IMR-90 (cell line): ENCODE measurements at regions not wholly inside any gene's neighbourhood (a gene's known extent, or its start where the extent isn't known, plus 50 kb on each side); places are given as distances from the start of the nearest gene placed in this dataset.
"Not testable (repeated sequence)": the region's sequence is repeated elsewhere in the genome, so short reads cannot be mapped to it uniquely, and the experiment has no call there.

Experiments used
- ATAC-seq: fragments of 200-7000 bp; cut with Tn5 transposase; 2 replicates; pipeline ENCODE4 v1.9.1; 2020; ENCODE audit warnings: low read depth, mild to moderate bottlenecking, moderate library complexity
- BruUV-seq: library from RNA; stranded (reverse); fragments of 400-500 nt; replicated peaks from 2 replicates; lab custom pipeline; 2021; lab: Mats Ljungman, UMichigan
- CTCF ChIA-PET: fragments of 300-600 bp; formaldehyde crosslinking; extraction: SDS; loops from one replicate; lab custom pipeline; 2021; ENCODE audit warnings: antibody characterized with exemption; lab: Yijun Ruan, JAX
- POLR2A ChIA-PET: fragments of 300-600 bp; sonication (Branson Sonifier 250); formaldehyde crosslinking; loops from one replicate; lab custom pipeline; 2022; ENCODE audit warnings: antibody characterized with exemption; ENCODE audit not compliant: unreplicated experiment; lab: Charles Lee
- DNase-seq: peaks from one replicate; pipeline ENCODE4 v3.0.0; 2013
- H2AFZ ChIP-seq: replicated peaks from 2 replicates; pipeline ENCODE3; 2013; ENCODE audit warnings: low read length, mild to moderate bottlenecking; ENCODE audit not compliant: poor library complexity
- H2AK5ac ChIP-seq: 2 replicates; pipeline ENCODE4 v1.6.1; 2013; ENCODE audit warnings: low read depth, low read length, inconsistent platforms
- H2AK9ac ChIP-seq: replicated peaks from 2 replicates; pipeline ENCODE3; 2013; ENCODE audit warnings: mild to moderate bottlenecking, low read depth, low read length, moderate library complexity; ENCODE audit not compliant: poor library complexity
- H2BK120ac ChIP-seq: 2 replicates; pipeline ENCODE4 v1.6.1; 2013; ENCODE audit warnings: low read depth, low read length, inconsistent platforms
- H2BK15ac ChIP-seq: 3 replicates; pipeline ENCODE4 v1.6.1; 2013; ENCODE audit warnings: low read depth, low read length, inconsistent platforms
- H2BK20ac ChIP-seq: 2 replicates; pipeline ENCODE4 v1.6.1; 2013; ENCODE audit warnings: low read depth, mild to moderate bottlenecking, inconsistent platforms, low read length, moderate library complexity
- H2BK5ac ChIP-seq: 2 replicates; pipeline ENCODE4 v1.6.1; 2013; ENCODE audit warnings: mild to moderate bottlenecking, low read depth, low read length, inconsistent platforms; ENCODE audit not compliant: poor library complexity, severe bottlenecking
- H3K14ac ChIP-seq: replicated peaks from 2 replicates; pipeline ENCODE4 v1.6.1; 2013; ENCODE audit warnings: low read depth, low read length, inconsistent platforms
- H3K18ac ChIP-seq: 2 replicates; pipeline ENCODE4 v1.6.1; 2013; ENCODE audit warnings: low read depth, low read length, control low read depth
- H3K23ac ChIP-seq: 2 replicates; pipeline ENCODE4 v1.6.1; 2013; ENCODE audit warnings: low read depth, low read length, inconsistent platforms
- H3K27ac ChIP-seq: 2 replicates; pipeline ENCODE4 v1.5.1; 2013; ENCODE audit warnings: mild to moderate bottlenecking, control low read depth, low read length; ENCODE audit not compliant: insufficient read depth
- H3K27me3 ChIP-seq: 2 replicates; pipeline ENCODE4 v1.6.1; 2013; ENCODE audit warnings: low read length; ENCODE audit not compliant: control insufficient read depth, insufficient read depth
- H3K36me3 ChIP-seq: 2 replicates; pipeline ENCODE4 v1.6.1; 2013; ENCODE audit warnings: low read length, mixed read lengths; ENCODE audit not compliant: control insufficient read depth, insufficient read depth
- H3K4ac ChIP-seq: 2 replicates; pipeline ENCODE4 v1.6.1; 2013; ENCODE audit warnings: low read depth, low read length, inconsistent platforms
- H3K4me1 ChIP-seq: 2 replicates; pipeline ENCODE4 v1.6.1; 2013; ENCODE audit warnings: low read length, mixed read lengths; ENCODE audit not compliant: control insufficient read depth, insufficient read depth
- H3K4me2 ChIP-seq: 2 replicates; pipeline ENCODE4 v1.6.1; 2013; ENCODE audit warnings: low read depth, mild to moderate bottlenecking, control low read depth, low read length, moderate library complexity
- H3K4me3 ChIP-seq: 2 replicates; pipeline ENCODE4 v1.5.1; 2013; ENCODE audit warnings: low read depth, mild to moderate bottlenecking, control low read depth, low read length, moderate library complexity; ENCODE audit not compliant: insufficient read depth
- H3K56ac ChIP-seq: 2 replicates; pipeline ENCODE4 v1.6.1; 2013; ENCODE audit warnings: low read length, inconsistent platforms; ENCODE audit not compliant: insufficient read depth; ENCODE audit errors: extremely low read depth
- H3K79me1 ChIP-seq, 2 experiments: 2 replicates each; pipeline ENCODE4 v1.6.1; 2013; ENCODE audit warnings: low read length in 2 of 2, inconsistent platforms in 1 of 2, low read depth in 1 of 2
- H3K9ac ChIP-seq: 2 replicates; pipeline ENCODE4 v1.6.1; 2013; ENCODE audit warnings: low read depth, low read length, control low read depth
- H3K9me1 ChIP-seq: 2 replicates; pipeline ENCODE4 v1.6.1; 2013; ENCODE audit warnings: low read length, inconsistent platforms; ENCODE audit not compliant: insufficient read depth
- H3K9me3 ChIP-seq: 2 replicates; pipeline ENCODE4 v1.6.1; 2013; ENCODE audit warnings: low read length; ENCODE audit not compliant: control insufficient read depth, insufficient read depth
- H4K20me1 ChIP-seq: 2 replicates; pipeline ENCODE4 v1.6.1; 2013; ENCODE audit warnings: low read length, inconsistent platforms; ENCODE audit not compliant: insufficient read depth
- H4K5ac ChIP-seq: 2 replicates; pipeline ENCODE4 v1.6.1; 2013; ENCODE audit warnings: mild to moderate bottlenecking, low read depth, low read length, control low read depth
- H4K8ac ChIP-seq, 2 experiments: 2 replicates each; pipeline ENCODE4 v1.6.1; 2013; ENCODE audit warnings: low read depth in 2 of 2, low read length in 2 of 2, control low read depth in 1 of 2, inconsistent platforms in 1 of 2
- H4K91ac ChIP-seq: 2 replicates; pipeline ENCODE4 v1.6.1; 2013; ENCODE audit warnings: low read depth, low read length, inconsistent platforms; ENCODE audit not compliant: insufficient read depth
- CHD1 ChIP-seq: IDR thresholded peaks from 2 replicates; pipeline ENCODE4 v1.6.1; 2012; ENCODE audit warnings: low read depth, low read length, improper control_type of control experiment
- WGBS, 2 experiments: methylation state at CpG; one replicate each; pipeline versions ENCODE4 v1.1.5 to v1.1.7; 2013; ENCODE audit warnings: missing lambda C conversion rate in 2 of 2; ENCODE audit not compliant: insufficient read length in 1 of 2; ENCODE audit errors: extremely low coverage in 2 of 2; 5-methylcytosine and 5-hydroxymethylcytosine counted together
- dilution Hi-C: fragments of 300-500 bp; cut with HindIII; formaldehyde crosslinking; loops from one replicate; pipeline ENCODE4 v1.14.3; 2018; ENCODE audit warnings: low sequenced_read_pairs; ENCODE audit not compliant: unreplicated experiment
- in situ Hi-C: fragments of 300-500 bp; cut with MboI; formaldehyde crosslinking; loops from 3 replicates; pipeline ENCODE4 v1.14.3; 2019; ENCODE audit warnings: low sequenced_read_pairs, inconsistent platforms, mixed read lengths
- intact Hi-C: fragments of 100-400 bp; cut with micrococcal nuclease; formaldehyde crosslinking; loops from 2 replicates; pipeline ENCODE4 v1.10.0; 2022

DNA sequence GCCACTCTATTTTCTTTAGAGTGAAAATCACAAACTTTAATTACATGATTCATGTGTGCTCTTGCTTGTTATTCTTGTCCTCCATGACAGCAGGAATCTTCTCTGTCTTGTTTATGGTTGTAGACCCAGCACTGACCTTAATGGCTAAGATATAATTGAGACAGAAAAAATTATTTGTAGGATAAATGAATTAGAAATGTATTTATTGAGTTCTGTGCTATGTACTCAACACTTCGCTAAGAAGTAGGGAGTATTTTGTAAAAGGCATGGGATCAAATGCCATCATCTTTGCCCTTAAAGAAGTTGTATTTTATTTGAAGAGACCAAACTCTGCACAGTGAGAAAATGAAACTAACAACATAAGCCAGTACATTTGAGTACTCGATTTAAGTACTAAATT, 71.2 kb downstream of the CBLN4 start:
- Histone ChIP-seq H2AK5ac (no peak overlapping the region), H2AK9ac (no peak overlapping the region), H3K4me1 (no peaks in the 10 kb centered on the region), H3K4me3 (no peak overlapping the region), H3K9me3 (peaks cover 10% of the 10 kb centered on the region), H3K18ac (no peak overlapping the region), H3K4me2 (no peak overlapping the region), H2BK120ac (no peak overlapping the region), H3K23ac (no peak overlapping the region), H3K27me3 (no peaks in the 10 kb centered on the region), H3K4ac (no peak overlapping the region), H3K27ac (no peak overlapping the region), H4K91ac (no peak overlapping the region), H3K14ac (no peak overlapping the region), H3K79me1 (no peaks in the 10 kb centered on the region), H2BK15ac (no peak overlapping the region), H3K9me1 (no peaks in the 10 kb centered on the region), H2BK5ac (no peak overlapping the region), H2BK20ac (no peak overlapping the region), H3K9ac (no peak overlapping the region), H4K8ac (no peak overlapping the region), H4K20me1 (no peaks in the 10 kb centered on the region), H3K36me3 (no peaks in the 10 kb centered on the region), H2AFZ (no peak overlapping the region), H4K5ac (no peak overlapping the region), H3K56ac (no peak overlapping the region)
- ATAC-seq (no peak), DNase-seq (no peak)
- WGBS, 2 experiments: no CpG with 5 or more reads among the region's 2 CpGs
- in situ Hi-C loops (no loop called here), dilution Hi-C loops (no loop called here), intact Hi-C loops (no loop called here)
- BruUV-seq: no TSS peak
- ChIA-PET POLR2A (no interaction called here), CTCF (no interaction called here)
- TF ChIP-seq CHD1: no peak

DNA sequence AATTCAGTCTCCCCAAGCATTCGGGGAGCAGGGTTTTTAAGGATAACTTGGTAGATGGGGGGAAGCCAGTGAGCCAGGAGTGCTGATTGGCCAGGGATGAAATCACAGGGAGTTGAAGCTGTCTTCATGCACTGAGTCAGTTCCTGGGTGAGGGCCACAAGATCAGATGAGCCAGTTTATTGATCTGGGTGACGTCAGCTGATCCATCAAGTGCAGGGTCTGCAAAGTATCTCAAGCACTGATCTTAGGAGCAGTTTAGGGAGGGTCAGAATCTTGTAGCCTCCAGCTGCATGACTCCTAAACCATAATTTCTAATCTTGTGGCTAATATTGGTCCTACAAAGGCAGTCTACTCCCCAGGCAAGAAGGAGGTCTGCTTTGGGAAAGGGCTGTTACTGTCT, 74.4 kb downstream of the CBLN4 start:
- H2BK5ac ChIP-seq, H3K4me2 ChIP-seq, H3K18ac ChIP-seq, H3K4ac ChIP-seq, H3K27me3 ChIP-seq, dilution Hi-C loops, H3K56ac ChIP-seq, H2AK5ac ChIP-seq, H4K20me1 ChIP-seq, CTCF ChIA-PET, H2BK15ac ChIP-seq, H3K23ac ChIP-seq, H4K91ac ChIP-seq, H2AK9ac ChIP-seq, H4K5ac ChIP-seq, H2BK20ac ChIP-seq, ATAC-seq, H3K14ac ChIP-seq, BruUV-seq, H2AFZ ChIP-seq, H3K9ac ChIP-seq, H3K9me1 ChIP-seq, DNase-seq, POLR2A ChIA-PET, H4K8ac ChIP-seq, H3K27ac ChIP-seq, H3K79me1 ChIP-seq, intact Hi-C loops, H3K4me3 ChIP-seq, H3K36me3 ChIP-seq, in situ Hi-C loops, H2BK120ac ChIP-seq, H3K4me1 ChIP-seq: not testable (repeated sequence)
- H3K9me3 ChIP-seq: peaks cover 12% of the 10 kb centered on the region
- no CpG with 5 or more reads among the region's 2 CpGs for WGBS, 2 experiments
